Pancreas (tissue), 10 donors: ENCODE measurements at regions not wholly inside any gene's neighbourhood (a gene's known extent, or its start where the extent isn't known, plus 50 kb on each side); places are given as distances from the start of the nearest gene placed in this dataset.

ENCODE experiments used
- ATAC-seq, 4 donors: fragments of 200-7000 bp; cut with Tn5 transposase; one replicate each; pipeline versions ENCODE4 v1.8.0 to v1.9.1; 2020; ENCODE audit warnings: mild to moderate bottlenecking in 4 of 4, moderate library complexity in 4 of 4
- DNase-seq, 6 donors: peaks; one replicate each; pipeline ENCODE4 v3.0.0-alpha.2; 2020
- FAIRE-seq: peaks from 2 replicates; lab custom pipeline; 2012; peaks lifted over from hg19 to GRCh38; lab: Jason Lieb, UNC
- H3K27ac ChIP-seq, 4 donors: fragments of 200-600 bp; sonication (generic); 1 replicate in 3 of 4; 2 replicates in 1 of 4; pipeline versions ENCODE4 v1.5.0 to v1.8.0; 2020
- H3K27me3 ChIP-seq, 4 donors: fragments of 200-600 bp; one replicate each; pipeline ENCODE4 v1.8.0; 2021
- H3K36me3 ChIP-seq, 3 donors: fragments of 200-600 bp; sonication (generic) in 1 of 3; one replicate each; pipeline versions ENCODE4 v1.5.0 to v1.8.0; 2020 to 2021
- H3K4me1 ChIP-seq, 3 donors: fragments of 200-600 bp; one replicate each; pipeline ENCODE4 v1.8.0; 2021
- H3K4me3 ChIP-seq, 4 donors: fragments of 200-600 bp; sonication (generic) in 2 of 4; one replicate each; pipeline versions ENCODE4 v1.5.0 to v1.8.0; 2020 to 2021
- H3K9me3 ChIP-seq, 4 donors: fragments of 200-600 bp; one replicate each; pipeline ENCODE4 v1.8.0; 2021
- WGBS, 2 donors: extraction: QIAGEN DNeasy Blood & Tissue Kit; methylation state at CpG; one replicate each; pipeline ENCODE4 v1.1.7; 2013; 5-methylcytosine and 5-hydroxymethylcytosine counted together
- intact Hi-C, 3 donors: fragments of 100-400 bp; cut with DNase I; formaldehyde crosslinking; loops; one replicate each; pipeline versions ENCODE4 v1.11.1 to v1.14.2; 2022
- TF ChIP-seq, protein P1 (sequence below), 4 donors: fragments of 200-600 bp; sonication (generic) in 3 of 4; IDR thresholded peaks; one replicate each; pipeline versions ENCODE4 v1.5.0 to v1.8.0; 2021; ENCODE audit warnings: antibody characterized with exemption in 4 of 4
- donor health status: healthy with polysubstance abuse.
- donor health status: DM: no; HTN: no; CAD: no; lungs with moderate emphysema.
- donor health status: DM: no; HTN: no; CAD: no.
- donor health status: control.
- donor health status: control.
- donor health status: Bipolar disorder and iron deficiency.
- donor health status: DM: yes; HTN: yes; CAD: no.
- donor health status: DM: no; HTN: no; CAD: no.
- donor health status: DM: no; HTN: no; CAD: no.
- donor health status: DM: yes; HTN: yes; CAD: no.

DNA sequence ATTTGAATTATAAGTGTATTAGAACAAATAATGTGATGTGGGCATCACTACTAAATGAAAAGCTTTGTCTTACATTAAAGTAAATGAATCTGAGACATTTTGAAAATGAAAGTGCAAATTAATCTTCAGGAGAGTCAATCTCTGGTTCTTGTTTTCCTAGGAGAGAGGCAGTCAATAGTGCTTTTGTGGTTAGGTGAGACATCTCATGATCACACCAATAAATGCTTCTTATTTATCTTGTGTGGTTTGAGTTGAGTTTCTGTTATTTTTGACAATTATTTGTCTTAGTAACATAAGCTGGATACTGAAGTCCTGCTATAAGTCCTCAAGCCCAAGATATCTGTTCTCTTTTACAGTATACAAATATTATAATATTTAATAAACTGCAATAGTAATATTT is 1378.0 kb upstream of the PCDH9 start:
- Histone ChIP-seq H3K9me3 (no peaks in the 10 kb centered on the region), H3K4me1 (no peaks in the 10 kb centered on the region), H3K4me3 (no peak overlapping the region), H3K27ac (no peak overlapping the region), H3K27me3 (peaks cover 0 to 4% (median 0%) of the 10 kb centered on the region in 4 donors), H3K36me3 (no peaks in the 10 kb centered on the region)
- intact Hi-C loops = no loop called here
- TF ChIP-seq, protein P1, sequence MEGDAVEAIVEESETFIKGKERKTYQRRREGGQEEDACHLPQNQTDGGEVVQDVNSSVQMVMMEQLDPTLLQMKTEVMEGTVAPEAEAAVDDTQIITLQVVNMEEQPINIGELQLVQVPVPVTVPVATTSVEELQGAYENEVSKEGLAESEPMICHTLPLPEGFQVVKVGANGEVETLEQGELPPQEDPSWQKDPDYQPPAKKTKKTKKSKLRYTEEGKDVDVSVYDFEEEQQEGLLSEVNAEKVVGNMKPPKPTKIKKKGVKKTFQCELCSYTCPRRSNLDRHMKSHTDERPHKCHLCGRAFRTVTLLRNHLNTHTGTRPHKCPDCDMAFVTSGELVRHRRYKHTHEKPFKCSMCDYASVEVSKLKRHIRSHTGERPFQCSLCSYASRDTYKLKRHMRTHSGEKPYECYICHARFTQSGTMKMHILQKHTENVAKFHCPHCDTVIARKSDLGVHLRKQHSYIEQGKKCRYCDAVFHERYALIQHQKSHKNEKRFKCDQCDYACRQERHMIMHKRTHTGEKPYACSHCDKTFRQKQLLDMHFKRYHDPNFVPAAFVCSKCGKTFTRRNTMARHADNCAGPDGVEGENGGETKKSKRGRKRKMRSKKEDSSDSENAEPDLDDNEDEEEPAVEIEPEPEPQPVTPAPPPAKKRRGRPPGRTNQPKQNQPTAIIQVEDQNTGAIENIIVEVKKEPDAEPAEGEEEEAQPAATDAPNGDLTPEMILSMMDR (IDR thresholded peaks at IDR 0.05) = no peak
- DNase-seq (no peak), ATAC-seq (no peak), FAIRE-seq (no peak)

DNA sequence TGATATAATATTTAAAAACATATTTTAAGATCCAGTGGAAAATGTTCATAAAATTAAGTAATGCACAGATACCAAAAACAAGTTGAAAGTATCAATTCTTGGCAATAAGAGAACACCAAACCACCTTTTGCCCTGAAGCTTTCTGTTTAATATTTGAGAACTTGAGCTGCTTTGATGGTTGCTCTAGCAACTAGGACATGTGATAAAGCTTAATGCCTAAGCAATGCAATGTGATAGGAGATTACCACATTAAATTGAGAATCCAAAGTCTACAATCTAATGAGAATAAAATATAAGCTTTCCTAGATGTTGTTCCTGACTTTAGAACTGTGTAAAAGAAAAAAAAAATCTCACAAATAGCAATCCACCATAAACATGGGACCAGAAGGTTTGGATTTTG is 1367.5 kb upstream of the PCDH9 start:
- TF ChIP-seq, protein P1 (IDR thresholded peaks at IDR 0.05) = no peak
- H3K9me3 ChIP-seq = no peaks in the 10 kb centered on the region
- no peaks in the 10 kb centered on the region for H3K36me3 ChIP-seq
- intact Hi-C loops = no loop called here
- H3K27ac ChIP-seq = no peak overlapping the region
- no peak for DNase-seq
- FAIRE-seq = no peak
- H3K4me3 ChIP-seq = no peak overlapping the region
- no peaks in the 10 kb centered on the region for H3K27me3 ChIP-seq
- no peak for ATAC-seq
- no peaks in the 10 kb centered on the region for H3K4me1 ChIP-seq

DNA sequence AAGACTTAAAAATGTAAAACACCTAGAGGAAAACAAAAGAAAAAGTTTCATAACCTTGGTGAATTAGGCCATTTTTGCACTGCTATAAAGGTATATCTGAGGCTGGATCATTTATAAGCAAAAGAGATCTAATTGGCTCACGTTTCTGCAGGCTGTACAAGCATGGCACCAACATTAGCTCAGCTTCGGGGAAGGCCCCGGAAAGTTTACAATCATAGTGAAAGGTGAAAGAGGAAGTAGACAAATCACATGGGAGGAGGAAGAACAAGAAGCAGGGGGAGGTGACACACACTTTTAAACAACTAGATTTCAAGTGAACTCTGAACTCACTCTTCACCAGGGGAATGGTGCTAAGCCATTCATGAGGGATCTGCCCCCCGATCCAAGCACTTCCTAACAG is 1358.5 kb upstream of the PCDH9 start:
- Histone ChIP-seq H3K9me3 (no peaks in the 10 kb centered on the region), H3K36me3 (no peaks in the 10 kb centered on the region), H3K4me3 (no peak overlapping the region), H3K27ac (no peak overlapping the region), H3K4me1 (no peaks in the 10 kb centered on the region), H3K27me3 (no peaks in the 10 kb centered on the region)
- intact Hi-C loops = no loop called here
- TF ChIP-seq, protein P1 (IDR thresholded peaks at IDR 0.05) = no peak
- no peak for DNase-seq
- no peak for FAIRE-seq
- WGBS, 2 donors = 60 to 72% methylated on average over 4 of the region's 4 CpGs
- no peak for ATAC-seq

DNA sequence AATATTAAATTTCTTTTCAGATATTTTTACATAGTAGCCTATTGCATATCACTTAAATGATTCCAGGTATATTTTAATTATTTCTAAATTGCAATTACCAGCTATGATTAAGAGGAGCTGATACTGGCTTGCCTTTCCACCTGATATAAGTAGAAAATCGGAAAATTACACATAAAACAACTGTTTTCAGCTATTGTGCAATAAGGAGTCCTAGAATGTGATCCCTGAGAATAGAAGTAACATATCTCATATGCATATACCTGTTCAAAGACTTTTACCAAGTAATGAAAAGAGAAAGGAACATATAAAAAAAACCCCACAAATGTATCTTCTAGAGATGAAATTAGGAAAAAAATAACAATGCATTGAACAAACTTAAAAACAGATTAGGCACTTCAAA is 1354.6 kb upstream of the PCDH9 start:
- Histone ChIP-seq H3K27ac (no peak overlapping the region), H3K27me3 (no peaks in the 10 kb centered on the region), H3K4me1 (no peaks in the 10 kb centered on the region), H3K36me3 (no peaks in the 10 kb centered on the region), H3K4me3 (no peak overlapping the region), H3K9me3 (no peaks in the 10 kb centered on the region)
- TF ChIP-seq, protein P1 (IDR thresholded peaks at IDR 0.05) = no peak
- intact Hi-C loops = no loop called here
- ATAC-seq (no peak), DNase-seq (no peak), FAIRE-seq (no peak)
- WGBS, 2 donors = 18 to 54% methylated on average over 1 of the region's 1 CpG

DNA sequence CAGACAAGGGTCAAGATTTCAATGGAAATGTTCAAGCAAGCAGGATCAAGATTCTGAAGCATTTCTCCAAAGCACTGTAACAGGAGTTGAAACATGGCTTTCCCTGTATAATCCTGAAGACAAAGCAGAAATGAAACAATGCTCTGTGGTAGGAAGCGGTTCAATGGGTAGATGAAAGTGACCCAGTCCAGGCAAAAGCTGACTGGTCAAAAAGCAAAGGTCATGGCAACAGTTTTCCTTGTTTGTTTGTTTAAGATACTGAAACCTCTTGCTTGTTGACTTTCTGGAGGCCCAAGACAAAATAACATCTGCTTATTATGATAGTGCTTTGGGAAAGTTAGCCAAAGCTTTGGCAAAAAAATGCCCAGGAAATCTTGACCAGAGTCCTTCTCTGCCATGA is 1343.9 kb upstream of the PCDH9 start:
- no peaks in the 10 kb centered on the region for H3K9me3 ChIP-seq
- no peak for ATAC-seq
- no peaks in the 10 kb centered on the region for H3K36me3 ChIP-seq
- no peak for FAIRE-seq
- H3K27ac ChIP-seq = no peak overlapping the region
- intact Hi-C loops = no loop called here
- no peaks in the 10 kb centered on the region for H3K4me1 ChIP-seq
- 41 to 44% methylated on average over 1 of the region's 1 CpG for WGBS, 2 donors
- DNase-seq = no peak
- TF ChIP-seq, protein P1 (IDR thresholded peaks at IDR 0.05) = no peak
- no peak overlapping the region for H3K4me3 ChIP-seq
- no peaks in the 10 kb centered on the region for H3K27me3 ChIP-seq
